Neutrophil (primary cell): ENCODE measurements at regions not wholly inside any gene's neighbourhood (a gene's known extent, or its start where the extent isn't known, plus 50 kb on each side); places are given as distances from the start of the nearest gene placed in this dataset.

Experiments
- H3K27ac ChIP-seq: fragments of 200-600 bp; sonication (generic); 2 replicates; pipeline ENCODE4 v1.5.1; 2016; ENCODE audit warnings: mild to moderate bottlenecking, moderate library complexity
- H3K27me3 ChIP-seq: fragments of 200-600 bp; sonication (generic); 2 replicates; pipeline ENCODE4 v1.6.0; 2016; ENCODE audit warnings: mild to moderate bottlenecking
- H3K36me3 ChIP-seq: fragments of 200-600 bp; sonication (generic); 2 replicates; pipeline ENCODE4 v1.5.1; 2017
- H3K4me1 ChIP-seq, 2 experiments: fragments of 200-600 bp in 1 of 2; sonication (generic) in 1 of 2; 1 replicate in 1 of 2; 2 replicates in 1 of 2; pipeline versions ENCODE4 v1.5.1 to v1.6.1; 2013 to 2016; ENCODE audit warnings: low read depth in 1 of 2, low read length in 1 of 2, mild to moderate bottlenecking in 1 of 2, moderate library complexity in 1 of 2; ENCODE audit not compliant: control insufficient read depth in 1 of 2, insufficient read depth in 1 of 2
- H3K4me3 ChIP-seq, 2 experiments: fragments of 200-600 bp in 1 of 2; sonication (generic) in 1 of 2; 1 replicate in 1 of 2; 2 replicates in 1 of 2; pipeline ENCODE4 v1.5.1; 2013 to 2016; ENCODE audit warnings: low read depth in 1 of 2, low read length in 1 of 2, mild to moderate bottlenecking in 1 of 2, moderate library complexity in 1 of 2
- H3K9me3 ChIP-seq: fragments of 200-600 bp; sonication (generic); 2 replicates; pipeline ENCODE4 v1.5.1; 2016
- CTCF ChIP-seq: fragments of 200-600 bp; sonication (generic); IDR thresholded peaks from 2 replicates; pipeline ENCODE4 v1.5.1; 2016; ENCODE audit warnings: antibody characterized with exemption

- peaks cover 52% of the 10 kb centered on the region for H3K27me3 ChIP-seq
- H3K4me1 ChIP-seq, result no peaks in the 10 kb centered on the region
- no peaks in the 10 kb centered on the region for H3K9me3 ChIP-seq
- H3K4me3 ChIP-seq, result no peak overlapping the region
- H3K36me3 ChIP-seq, result no peaks in the 10 kb centered on the region
- H3K27ac ChIP-seq, result no peak overlapping the region
- TF ChIP-seq CTCF, result no peak
Measured at GRCh38 chr2:235265348-235265965, 228.4 kb upstream of the AGAP1 start.

- Histone ChIP-seq H3K9me3 (no peaks in the 10 kb centered on the region), H3K4me3 (no peak overlapping the region), H3K36me3 (no peaks in the 10 kb centered on the region), H3K4me1 (no peaks in the 10 kb centered on the region), H3K27me3 (peaks cover 52% of the 10 kb centered on the region), H3K27ac (no peak overlapping the region)
- TF ChIP-seq CTCF, result no peak
Measured at GRCh38 chr2:235267251-235267650, 226.6 kb upstream of the AGAP1 start.

- no peaks in the 10 kb centered on the region for H3K36me3 ChIP-seq
- H3K4me3 ChIP-seq, result no peak overlapping the region
- no peak overlapping the region for H3K27ac ChIP-seq
- no peaks in the 10 kb centered on the region for H3K9me3 ChIP-seq
- no peak for TF ChIP-seq CTCF
- no peaks in the 10 kb centered on the region for H3K4me1 ChIP-seq
- H3K27me3 ChIP-seq, result peaks cover 52% of the 10 kb centered on the region
Measured at GRCh38 chr2:235268535-235268934, 225.3 kb upstream of the AGAP1 start.

- no peak for TF ChIP-seq CTCF
- Histone ChIP-seq H3K9me3 (no peaks in the 10 kb centered on the region), H3K4me3 (no peak overlapping the region), H3K27ac (no peak overlapping the region), H3K4me1 (no peaks in the 10 kb centered on the region), H3K27me3 (peaks cover 36% of the 10 kb centered on the region), H3K36me3 (no peaks in the 10 kb centered on the region)
Measured at GRCh38 chr2:235270291-235270690, 223.6 kb upstream of the AGAP1 start.

- Histone ChIP-seq H3K27me3 (peaks cover 30% of the 10 kb centered on the region), H3K36me3 (no peaks in the 10 kb centered on the region), H3K9me3 (no peaks in the 10 kb centered on the region), H3K4me1 (no peaks in the 10 kb centered on the region), H3K27ac (no peak overlapping the region), H3K4me3 (no peak overlapping the region)
- no peak for TF ChIP-seq CTCF
Measured at GRCh38 chr2:235270956-235271355, 222.9 kb upstream of the AGAP1 start.

GRCh38 chr2:235271936-235272335 is 221.9 kb upstream of the AGAP1 start:
- Histone ChIP-seq H3K27me3 (peaks cover 26% of the 10 kb centered on the region), H3K27ac (no peak overlapping the region), H3K36me3 (no peaks in the 10 kb centered on the region), H3K9me3 (no peaks in the 10 kb centered on the region), H3K4me3 (no peak overlapping the region), H3K4me1 (no peaks in the 10 kb centered on the region)
- no peak for TF ChIP-seq CTCF
